PC-3 (cell line): ENCODE measurements at regions not wholly inside any gene's neighbourhood (a gene's known extent, or its start where the extent isn't known, plus 50 kb on each side); places are given as distances from the start of the nearest gene placed in this dataset.
A peak's percentile ranks its signal among the peaks of the same experiment; 100 is the strongest.

Experiments used
- ATAC-seq: fragments of 200-7000 bp; cut with Tn5 transposase; 2 replicates; pipeline ENCODE4 v1.9.1; 2020; ENCODE audit warnings: mild to moderate bottlenecking, moderate library complexity
- BruUV-seq: library from RNA; stranded (reverse); fragments of 400-500 nt; replicated peaks from 2 replicates; lab custom pipeline; 2021; lab: Mats Ljungman, UMichigan
- CTCF ChIA-PET: fragments of 300-600 bp; sonication (Branson Sonifier 250); formaldehyde crosslinking; loops from one replicate; lab custom pipeline; 2022; ENCODE audit warnings: antibody characterized with exemption; lab: Charles Lee
- POLR2A ChIA-PET: fragments of 300-600 bp; sonication (Branson Sonifier 250); formaldehyde crosslinking; loops from one replicate; lab custom pipeline; 2022; ENCODE audit warnings: antibody characterized with exemption; ENCODE audit not compliant: unreplicated experiment; lab: Charles Lee
- DNase-seq: peaks from one replicate; pipeline ENCODE4 v3.0.0-alpha.2; 2015
- H2AFZ ChIP-seq: fragments of 300-600 bp; sonication (generic); 2 replicates; pipeline ENCODE4 v1.6.0; 2016; ENCODE audit warnings: antibody characterized with exemption, low read length
- H3F3A ChIP-seq: fragments of 300-600 bp; sonication (generic); one replicate; pipeline ENCODE4 v1.6.0; 2017; ENCODE audit warnings: antibody characterized with exemption, low read length, control low read depth, mild to moderate bottlenecking; ENCODE audit not compliant: unreplicated experiment
- H3K27ac ChIP-seq: fragments of 300-600 bp; sonication (generic); 2 replicates; pipeline ENCODE4 v1.5.1; 2016; ENCODE audit warnings: mild to moderate bottlenecking, low read length
- H3K27me3 ChIP-seq: fragments of 300-600 bp; sonication (generic); 2 replicates; pipeline ENCODE4 v1.6.1; 2016; ENCODE audit warnings: low read length, mixed read lengths
- H3K36me3 ChIP-seq: fragments of 300-600 bp; sonication (generic); 2 replicates; pipeline ENCODE4 v1.6.1; 2016; ENCODE audit warnings: low read depth, mixed run types, low read length, mixed read lengths
- H3K4me1 ChIP-seq: fragments of 300-600 bp; sonication (generic); 2 replicates; pipeline ENCODE4 v1.5.1; 2016; ENCODE audit warnings: low read length; ENCODE audit not compliant: insufficient read depth
- H3K4me2 ChIP-seq: fragments of 300-600 bp; sonication (generic); 2 replicates; pipeline ENCODE4 v1.6.0; 2016; ENCODE audit warnings: low read length
- H3K4me3 ChIP-seq: fragments of 300-600 bp; sonication (generic); 2 replicates; pipeline ENCODE4 v1.5.1; 2016; ENCODE audit warnings: mild to moderate bottlenecking, low read length, mixed read lengths
- H3K79me2 ChIP-seq: fragments of 300-600 bp; sonication (generic); 2 replicates; pipeline ENCODE4 v1.6.1; 2017; ENCODE audit warnings: low read length, mixed read lengths
- H3K9ac ChIP-seq: fragments of 300-600 bp; sonication (generic); 2 replicates; pipeline ENCODE4 v1.6.0; 2016; ENCODE audit warnings: mild to moderate bottlenecking, low read length
- H3K9me2 ChIP-seq: fragments of 300-600 bp; sonication (generic); replicated peaks from 2 replicates; pipeline ENCODE4 v1.6.1; 2016; ENCODE audit warnings: mixed run types, low read length, mixed read lengths
- H3K9me3 ChIP-seq: fragments of 300-600 bp; sonication (generic); 2 replicates; pipeline ENCODE4 v1.6.1; 2016; ENCODE audit warnings: low read length, mixed read lengths
- H4K20me1 ChIP-seq: fragments of 300-600 bp; sonication (generic); 2 replicates; pipeline ENCODE4 v1.6.1; 2016; ENCODE audit warnings: low read length, mixed read lengths
- EZH2 ChIP-seq: fragments of 300-600 bp; sonication (generic); IDR thresholded peaks from one replicate; pipeline ENCODE4 v1.6.1; 2017; ENCODE audit warnings: antibody characterized with exemption, mild to moderate bottlenecking, low read length; ENCODE audit not compliant: unreplicated experiment
- EZH2phosphoT487 ChIP-seq: fragments of 300-600 bp; sonication (generic); IDR thresholded peaks from 2 replicates; pipeline ENCODE4 v1.6.1; 2018; ENCODE audit warnings: mild to moderate bottlenecking, antibody characterized with exemption, low read length, borderline replicate concordance
- intact Hi-C: fragments of 100-400 bp; cut with micrococcal nuclease; formaldehyde crosslinking; loops from 2 replicates; pipeline ENCODE4 v1.9.0; 2023
- TF ChIP-seq, protein P1 (sequence below): fragments of 300-600 bp; sonication (generic); conservative IDR thresholded peaks from 2 replicates; pipeline ENCODE4 v1.5.1; 2017; ENCODE audit warnings: antibody characterized with exemption, low read depth, mild to moderate bottlenecking, low read length

DNA sequence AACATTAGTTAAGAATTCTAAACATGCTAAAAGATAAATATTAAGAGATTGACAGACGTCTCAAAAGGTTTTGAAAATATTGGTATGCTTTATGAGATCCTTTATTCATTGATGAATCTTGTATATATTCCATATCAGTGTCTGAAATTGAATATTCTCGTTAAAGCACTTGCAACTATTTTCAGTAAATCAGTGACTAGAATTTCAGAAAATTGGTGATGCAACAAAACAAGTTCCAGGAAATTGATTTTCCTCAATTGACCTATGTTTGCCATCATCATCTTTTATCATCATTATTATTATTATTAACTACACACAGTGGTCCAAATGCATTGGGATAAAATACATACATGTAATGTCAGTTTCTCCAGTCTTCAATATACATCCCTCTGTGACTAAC, 453.6 kb downstream of the CCER1 start:
- Histone ChIP-seq H2AFZ (no peak overlapping the region), H3K4me3 (no peak overlapping the region), H3F3A (no peaks in the 10 kb centered on the region), H3K27me3 (no peaks in the 10 kb centered on the region), H3K4me2 (no peak overlapping the region), H3K36me3 (no peaks in the 10 kb centered on the region), H3K4me1 (no peaks in the 10 kb centered on the region), H3K9ac (no peak overlapping the region), H3K9me3 (no peaks in the 10 kb centered on the region), H3K9me2 (no peaks in the 10 kb centered on the region), H3K79me2 (no peaks in the 10 kb centered on the region), H3K27ac (no peak overlapping the region), H4K20me1 (no peaks in the 10 kb centered on the region)
- ChIA-PET CTCF (no interaction called here), POLR2A (no interaction called here)
- TF ChIP-seq, protein P1, sequence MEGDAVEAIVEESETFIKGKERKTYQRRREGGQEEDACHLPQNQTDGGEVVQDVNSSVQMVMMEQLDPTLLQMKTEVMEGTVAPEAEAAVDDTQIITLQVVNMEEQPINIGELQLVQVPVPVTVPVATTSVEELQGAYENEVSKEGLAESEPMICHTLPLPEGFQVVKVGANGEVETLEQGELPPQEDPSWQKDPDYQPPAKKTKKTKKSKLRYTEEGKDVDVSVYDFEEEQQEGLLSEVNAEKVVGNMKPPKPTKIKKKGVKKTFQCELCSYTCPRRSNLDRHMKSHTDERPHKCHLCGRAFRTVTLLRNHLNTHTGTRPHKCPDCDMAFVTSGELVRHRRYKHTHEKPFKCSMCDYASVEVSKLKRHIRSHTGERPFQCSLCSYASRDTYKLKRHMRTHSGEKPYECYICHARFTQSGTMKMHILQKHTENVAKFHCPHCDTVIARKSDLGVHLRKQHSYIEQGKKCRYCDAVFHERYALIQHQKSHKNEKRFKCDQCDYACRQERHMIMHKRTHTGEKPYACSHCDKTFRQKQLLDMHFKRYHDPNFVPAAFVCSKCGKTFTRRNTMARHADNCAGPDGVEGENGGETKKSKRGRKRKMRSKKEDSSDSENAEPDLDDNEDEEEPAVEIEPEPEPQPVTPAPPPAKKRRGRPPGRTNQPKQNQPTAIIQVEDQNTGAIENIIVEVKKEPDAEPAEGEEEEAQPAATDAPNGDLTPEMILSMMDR = no peak
- TF ChIP-seq EZH2phosphoT487 = no peak
- no peak for TF ChIP-seq EZH2
- BruUV-seq = no TSS peak
- DNase-seq (no peak), ATAC-seq (no peak)
- intact Hi-C loops = no loop called here

DNA sequence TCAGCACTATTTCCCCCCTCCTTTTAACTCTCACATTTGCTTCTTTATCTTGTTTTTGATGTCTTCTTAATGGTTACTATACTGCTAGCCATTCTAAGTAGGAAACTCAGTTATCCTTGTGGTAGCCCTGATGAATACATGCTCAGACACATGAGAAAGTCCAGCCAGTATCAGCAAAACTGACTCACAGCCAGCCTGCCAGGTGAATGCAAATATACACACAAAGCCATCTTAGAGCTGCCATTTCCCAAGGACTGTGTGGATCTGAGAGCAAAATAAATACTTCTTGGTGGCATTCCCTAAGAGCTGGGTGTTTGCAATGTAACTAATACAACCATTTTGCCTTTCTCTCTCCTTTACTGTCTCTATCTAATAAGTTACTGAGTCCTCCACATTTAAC, 455.2 kb downstream of the CCER1 start:
- POLR2A ChIA-PET = no interaction called here
- Histone ChIP-seq H3K36me3 (no peaks in the 10 kb centered on the region), H4K20me1 (no peaks in the 10 kb centered on the region), H3K9me3 (no peaks in the 10 kb centered on the region), H3K27me3 (no peaks in the 10 kb centered on the region), H3K4me2 (no peak overlapping the region), H3K4me3 (no peak overlapping the region), H3K79me2 (no peaks in the 10 kb centered on the region), H3K27ac (no peak overlapping the region), H2AFZ (no peak overlapping the region), H3K9me2 (no peaks in the 10 kb centered on the region), H3K9ac (no peak overlapping the region), H3K4me1 (no peaks in the 10 kb centered on the region), H3F3A (no peaks in the 10 kb centered on the region)
- ATAC-seq (peak; percentile 54), DNase-seq (peak; percentile 27)
- TF ChIP-seq EZH2phosphoT487 (no peak), EZH2 (no peak)
- TF ChIP-seq, protein P1 = no peak
- BruUV-seq = no TSS peak
- CTCF ChIA-PET = no interaction called here
- intact Hi-C loops = no loop called here

DNA sequence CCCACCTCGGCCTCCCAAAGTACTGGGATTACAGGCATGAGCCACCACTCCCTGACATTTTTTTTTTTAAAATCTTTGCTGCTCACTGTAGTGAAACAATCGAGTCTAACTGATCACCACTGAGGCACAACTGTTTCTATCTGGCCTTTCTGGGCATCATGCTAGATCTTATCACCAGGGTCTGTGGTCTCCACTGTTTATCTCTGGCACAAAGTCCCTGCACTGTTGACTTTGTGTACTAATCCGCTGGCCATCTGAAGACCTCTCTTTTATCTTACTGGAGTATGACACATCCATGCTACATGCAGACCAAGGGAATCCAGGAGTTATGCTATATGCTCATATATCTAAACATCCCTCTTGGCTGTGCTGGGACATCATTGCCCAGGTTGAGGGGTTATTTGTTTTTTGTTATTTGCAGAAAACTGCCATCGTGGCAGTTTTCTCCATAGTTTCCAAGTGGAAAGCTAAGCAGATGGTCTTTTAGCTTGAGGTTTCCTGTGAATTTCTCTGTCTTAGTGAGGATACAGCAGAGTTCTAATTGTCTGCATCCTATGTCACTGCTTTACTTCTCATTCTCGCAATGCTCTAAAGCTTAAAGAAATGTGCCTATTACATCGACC, 456.9 kb downstream of the CCER1 start:
- no TSS peak for BruUV-seq
- H3K36me3 ChIP-seq = no peaks in the 10 kb centered on the region
- H3K79me2 ChIP-seq = no peaks in the 10 kb centered on the region
- H3F3A ChIP-seq = no peaks in the 10 kb centered on the region
- ATAC-seq (no peak), DNase-seq (no peak)
- no peak overlapping the region for H3K4me2 ChIP-seq
- H2AFZ ChIP-seq = no peak overlapping the region
- no peaks in the 10 kb centered on the region for H3K4me1 ChIP-seq
- no peak overlapping the region for H3K9ac ChIP-seq
- intact Hi-C loops = no loop called here
- no peaks in the 10 kb centered on the region for H3K27me3 ChIP-seq
- ChIA-PET POLR2A (no interaction called here), CTCF (no interaction called here)
- no peak overlapping the region for H3K27ac ChIP-seq
- H3K4me3 ChIP-seq = no peak overlapping the region
- no peaks in the 10 kb centered on the region for H3K9me2 ChIP-seq
- H4K20me1 ChIP-seq = no peaks in the 10 kb centered on the region
- TF ChIP-seq EZH2 (no peak), EZH2phosphoT487 (no peak)
- TF ChIP-seq, protein P1 = no peak
- H3K9me3 ChIP-seq = no peaks in the 10 kb centered on the region
